ENCODE measurements at regions not wholly inside any gene's neighbourhood (a gene's known extent, or its start where the extent isn't known, plus 50 kb on each side); places are given as distances from the start of the nearest gene placed in this dataset.

- H3K4me3 ChIP-seq (ENCODE audit: low read depth, low read length): no peak overlapping the region
- no peak for TF ChIP-seq CTCF (IDR thresholded peaks at IDR 0.05; ENCODE audit: low read depth, low read length)
Observed at GRCh38 chr9:30198463-30199309, 2185.8 kb upstream of the ACO1 start.

- no peak for TF ChIP-seq CTCF (IDR thresholded peaks at IDR 0.05; ENCODE audit: low read depth, low read length)
Observed at GRCh38 chr9:30201024-30201423, 2183.4 kb upstream of the ACO1 start.

GRCh38 chr9:30235068-30235467, 2149.4 kb upstream of the ACO1 start:
- H3K4me3 ChIP-seq (ENCODE audit: low read depth, low read length): no peak overlapping the region
- no peak for TF ChIP-seq CTCF (IDR thresholded peaks at IDR 0.05; ENCODE audit: low read depth, low read length)

More at GRCh38 chr9:30201024-30201423, 2183.4 kb upstream of the ACO1 start:
- no peak overlapping the region for H3K4me3 ChIP-seq (ENCODE audit: low read depth, low read length)

- H3K4me3 ChIP-seq (ENCODE audit: low read depth, low read length): no peak overlapping the region
Observed at GRCh38 chr9:30235564-30235963, 2148.9 kb upstream of the ACO1 start.

GRCh38 chr9:30239878-30240277, 2144.6 kb upstream of the ACO1 start:
- H3K4me3 ChIP-seq (ENCODE audit: low read depth, low read length): no peak overlapping the region
- no peak for TF ChIP-seq CTCF (IDR thresholded peaks at IDR 0.05; ENCODE audit: low read depth, low read length)

More at GRCh38 chr9:30235564-30235963, 2148.9 kb upstream of the ACO1 start:
- TF ChIP-seq CTCF (IDR thresholded peaks at IDR 0.05; ENCODE audit: low read depth, low read length): no peak

GRCh38 chr9:30243467-30243866, 2141.0 kb upstream of the ACO1 start:
- no peak overlapping the region for H3K4me3 ChIP-seq (ENCODE audit: low read depth, low read length)
- TF ChIP-seq CTCF (IDR thresholded peaks at IDR 0.05; ENCODE audit: low read depth, low read length): no peak

GRCh38 chr9:30244877-30245276, 2139.6 kb upstream of the ACO1 start:
- H3K4me3 ChIP-seq (ENCODE audit: low read depth, low read length): no peak overlapping the region
- no peak for TF ChIP-seq CTCF (IDR thresholded peaks at IDR 0.05; ENCODE audit: low read depth, low read length)

Data from WI38 (cell line).